SK-N-SH (cell line): ENCODE measurements at regions not wholly inside any gene's neighbourhood (a gene's known extent, or its start where the extent isn't known, plus 50 kb on each side); places are given as distances from the start of the nearest gene placed in this dataset.

Experiments used
- CHD2 ChIP-seq: fragments of 150-350 bp; IDR thresholded peaks from 2 replicates; pipeline ENCODE4 v1.6.1; 2018; ENCODE audit warnings: low read length; ENCODE audit not compliant: partially characterized antibody
- EP300 ChIP-seq, 2 experiments: IDR thresholded peaks; 2 replicates each; pipeline versions ENCODE4 v1.4.0 to v1.6.1; 2012; ENCODE audit warnings: borderline replicate concordance in 1 of 2, low read depth in 1 of 2, low read length in 1 of 2
- EZH2phosphoT487 ChIP-seq: fragments of 200-600 bp; sonication (generic); IDR thresholded peaks from 2 replicates; pipeline ENCODE4 v1.6.1; 2017; ENCODE audit warnings: low read depth, mixed run types, mild to moderate bottlenecking, antibody characterized with exemption, moderate library complexity, borderline replicate concordance
- FOXM1 ChIP-seq: IDR thresholded peaks from 2 replicates; pipeline ENCODE4 v1.4.0; 2012; ENCODE audit warnings: low read depth, mild to moderate bottlenecking
- JUND ChIP-seq: IDR thresholded peaks from 2 replicates; pipeline ENCODE4 v1.4.0; 2012
- RCOR1 ChIP-seq: fragments of 150-350 bp; IDR thresholded peaks from 2 replicates; pipeline ENCODE4 v1.6.1; 2017; ENCODE audit warnings: antibody characterized with exemption, low read length
- YY1 ChIP-seq: IDR thresholded peaks from 2 replicates; pipeline ENCODE4 v1.4.0; 2012; ENCODE audit warnings: low read depth, mild to moderate bottlenecking
- TF ChIP-seq, protein P1 (sequence below): IDR thresholded peaks from 2 replicates; pipeline ENCODE4 v1.6.1; 2012; ENCODE audit warnings: mild to moderate bottlenecking, low read depth, low read length, moderate library complexity
- TF ChIP-seq, protein P2 (sequence below): fragments of 200-600 bp; sonication (generic); IDR thresholded peaks from 2 replicates; pipeline ENCODE4 v1.6.1; 2017; ENCODE audit warnings: antibody characterized with exemption, mild to moderate bottlenecking, moderate library complexity
- TF ChIP-seq, protein P3 (sequence below): fragments of 150-350 bp; IDR thresholded peaks from 2 replicates; pipeline ENCODE4 v1.6.1; 2017; ENCODE audit warnings: antibody characterized with exemption, low read length, low read depth, borderline replicate concordance

DNA sequence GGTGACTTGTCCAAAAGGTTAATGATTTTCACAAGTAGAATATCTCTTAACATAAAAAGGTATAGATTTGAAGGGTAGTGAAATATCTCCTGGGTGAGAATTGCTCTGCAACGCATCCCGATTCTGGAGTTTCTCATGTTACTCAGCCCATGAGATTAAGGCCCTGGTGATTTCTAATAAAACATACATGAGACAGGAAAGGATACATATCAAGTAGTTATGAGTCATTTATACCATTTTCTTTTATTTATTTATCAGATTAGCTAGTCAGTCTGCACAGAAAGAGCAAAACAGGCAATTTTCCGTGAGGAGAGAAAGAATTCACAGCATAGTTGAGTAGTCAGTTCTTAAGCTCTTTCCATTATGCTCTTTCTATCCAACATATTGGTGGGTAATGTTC lies 535.6 kb upstream of the ATP2B1 start:
- TF ChIP-seq YY1 (no peak), EZH2phosphoT487 (no peak), EP300 (IDR thresholded peaks at IDR 0.05; ENCODE audit: borderline replicate concordance in 1 of 2, low read depth in 1 of 2, low read length in 1 of 2) (no peak), JUND (no peak), RCOR1 (no peak), FOXM1 (no peak), CHD2 (no peak)
- TF ChIP-seq, protein P1, sequence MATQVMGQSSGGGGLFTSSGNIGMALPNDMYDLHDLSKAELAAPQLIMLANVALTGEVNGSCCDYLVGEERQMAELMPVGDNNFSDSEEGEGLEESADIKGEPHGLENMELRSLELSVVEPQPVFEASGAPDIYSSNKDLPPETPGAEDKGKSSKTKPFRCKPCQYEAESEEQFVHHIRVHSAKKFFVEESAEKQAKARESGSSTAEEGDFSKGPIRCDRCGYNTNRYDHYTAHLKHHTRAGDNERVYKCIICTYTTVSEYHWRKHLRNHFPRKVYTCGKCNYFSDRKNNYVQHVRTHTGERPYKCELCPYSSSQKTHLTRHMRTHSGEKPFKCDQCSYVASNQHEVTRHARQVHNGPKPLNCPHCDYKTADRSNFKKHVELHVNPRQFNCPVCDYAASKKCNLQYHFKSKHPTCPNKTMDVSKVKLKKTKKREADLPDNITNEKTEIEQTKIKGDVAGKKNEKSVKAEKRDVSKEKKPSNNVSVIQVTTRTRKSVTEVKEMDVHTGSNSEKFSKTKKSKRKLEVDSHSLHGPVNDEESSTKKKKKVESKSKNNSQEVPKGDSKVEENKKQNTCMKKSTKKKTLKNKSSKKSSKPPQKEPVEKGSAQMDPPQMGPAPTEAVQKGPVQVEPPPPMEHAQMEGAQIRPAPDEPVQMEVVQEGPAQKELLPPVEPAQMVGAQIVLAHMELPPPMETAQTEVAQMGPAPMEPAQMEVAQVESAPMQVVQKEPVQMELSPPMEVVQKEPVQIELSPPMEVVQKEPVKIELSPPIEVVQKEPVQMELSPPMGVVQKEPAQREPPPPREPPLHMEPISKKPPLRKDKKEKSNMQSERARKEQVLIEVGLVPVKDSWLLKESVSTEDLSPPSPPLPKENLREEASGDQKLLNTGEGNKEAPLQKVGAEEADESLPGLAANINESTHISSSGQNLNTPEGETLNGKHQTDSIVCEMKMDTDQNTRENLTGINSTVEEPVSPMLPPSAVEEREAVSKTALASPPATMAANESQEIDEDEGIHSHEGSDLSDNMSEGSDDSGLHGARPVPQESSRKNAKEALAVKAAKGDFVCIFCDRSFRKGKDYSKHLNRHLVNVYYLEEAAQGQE = no peak
- TF ChIP-seq, protein P2, sequence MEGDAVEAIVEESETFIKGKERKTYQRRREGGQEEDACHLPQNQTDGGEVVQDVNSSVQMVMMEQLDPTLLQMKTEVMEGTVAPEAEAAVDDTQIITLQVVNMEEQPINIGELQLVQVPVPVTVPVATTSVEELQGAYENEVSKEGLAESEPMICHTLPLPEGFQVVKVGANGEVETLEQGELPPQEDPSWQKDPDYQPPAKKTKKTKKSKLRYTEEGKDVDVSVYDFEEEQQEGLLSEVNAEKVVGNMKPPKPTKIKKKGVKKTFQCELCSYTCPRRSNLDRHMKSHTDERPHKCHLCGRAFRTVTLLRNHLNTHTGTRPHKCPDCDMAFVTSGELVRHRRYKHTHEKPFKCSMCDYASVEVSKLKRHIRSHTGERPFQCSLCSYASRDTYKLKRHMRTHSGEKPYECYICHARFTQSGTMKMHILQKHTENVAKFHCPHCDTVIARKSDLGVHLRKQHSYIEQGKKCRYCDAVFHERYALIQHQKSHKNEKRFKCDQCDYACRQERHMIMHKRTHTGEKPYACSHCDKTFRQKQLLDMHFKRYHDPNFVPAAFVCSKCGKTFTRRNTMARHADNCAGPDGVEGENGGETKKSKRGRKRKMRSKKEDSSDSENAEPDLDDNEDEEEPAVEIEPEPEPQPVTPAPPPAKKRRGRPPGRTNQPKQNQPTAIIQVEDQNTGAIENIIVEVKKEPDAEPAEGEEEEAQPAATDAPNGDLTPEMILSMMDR = no peak
- TF ChIP-seq, protein P3, sequence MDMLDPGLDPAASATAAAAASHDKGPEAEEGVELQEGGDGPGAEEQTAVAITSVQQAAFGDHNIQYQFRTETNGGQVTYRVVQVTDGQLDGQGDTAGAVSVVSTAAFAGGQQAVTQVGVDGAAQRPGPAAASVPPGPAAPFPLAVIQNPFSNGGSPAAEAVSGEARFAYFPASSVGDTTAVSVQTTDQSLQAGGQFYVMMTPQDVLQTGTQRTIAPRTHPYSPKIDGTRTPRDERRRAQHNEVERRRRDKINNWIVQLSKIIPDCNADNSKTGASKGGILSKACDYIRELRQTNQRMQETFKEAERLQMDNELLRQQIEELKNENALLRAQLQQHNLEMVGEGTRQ = no peak
